ENCODE measurements at regions not wholly inside any gene's neighbourhood (a gene's known extent, or its start where the extent isn't known, plus 50 kb on each side); places are given as distances from the start of the nearest gene placed in this dataset.
A peak's percentile ranks its signal among the peaks of the same experiment; 100 is the strongest.
"Not testable (repeated sequence)": the region's sequence is repeated elsewhere in the genome, so short reads cannot be mapped to it uniquely, and the experiment has no call there.

- H3K36me3 ChIP-seq, result no peaks in the 10 kb centered on the region
- DNase-seq, result peak; percentile 67
- no peaks in the 10 kb centered on the region for H3K4me1 ChIP-seq
- H3K9ac ChIP-seq (ENCODE audit: low read depth in 2 of 2, low read length in 2 of 2), result no peak overlapping the region
- H3K27me3 ChIP-seq, result no peaks in the 10 kb centered on the region
- H3K27ac ChIP-seq, result no peak overlapping the region
- TF ChIP-seq, protein P1, sequence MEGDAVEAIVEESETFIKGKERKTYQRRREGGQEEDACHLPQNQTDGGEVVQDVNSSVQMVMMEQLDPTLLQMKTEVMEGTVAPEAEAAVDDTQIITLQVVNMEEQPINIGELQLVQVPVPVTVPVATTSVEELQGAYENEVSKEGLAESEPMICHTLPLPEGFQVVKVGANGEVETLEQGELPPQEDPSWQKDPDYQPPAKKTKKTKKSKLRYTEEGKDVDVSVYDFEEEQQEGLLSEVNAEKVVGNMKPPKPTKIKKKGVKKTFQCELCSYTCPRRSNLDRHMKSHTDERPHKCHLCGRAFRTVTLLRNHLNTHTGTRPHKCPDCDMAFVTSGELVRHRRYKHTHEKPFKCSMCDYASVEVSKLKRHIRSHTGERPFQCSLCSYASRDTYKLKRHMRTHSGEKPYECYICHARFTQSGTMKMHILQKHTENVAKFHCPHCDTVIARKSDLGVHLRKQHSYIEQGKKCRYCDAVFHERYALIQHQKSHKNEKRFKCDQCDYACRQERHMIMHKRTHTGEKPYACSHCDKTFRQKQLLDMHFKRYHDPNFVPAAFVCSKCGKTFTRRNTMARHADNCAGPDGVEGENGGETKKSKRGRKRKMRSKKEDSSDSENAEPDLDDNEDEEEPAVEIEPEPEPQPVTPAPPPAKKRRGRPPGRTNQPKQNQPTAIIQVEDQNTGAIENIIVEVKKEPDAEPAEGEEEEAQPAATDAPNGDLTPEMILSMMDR (IDR thresholded peaks at IDR 0.05), result peak; percentile 88
- intact Hi-C loops (cut with DNase I), result loop anchor here (2.0 kb wide), 1 partner anchor 97 kb away; no protein-coding TSS in a partner anchor
- no peak overlapping the region for H3K4me3 ChIP-seq
- H3K9me3 ChIP-seq, result no peaks in the 10 kb centered on the region
Measured at GRCh38 chr9:33623658-33624586, 99.9 kb downstream of the ANKRD18B start.

DNA sequence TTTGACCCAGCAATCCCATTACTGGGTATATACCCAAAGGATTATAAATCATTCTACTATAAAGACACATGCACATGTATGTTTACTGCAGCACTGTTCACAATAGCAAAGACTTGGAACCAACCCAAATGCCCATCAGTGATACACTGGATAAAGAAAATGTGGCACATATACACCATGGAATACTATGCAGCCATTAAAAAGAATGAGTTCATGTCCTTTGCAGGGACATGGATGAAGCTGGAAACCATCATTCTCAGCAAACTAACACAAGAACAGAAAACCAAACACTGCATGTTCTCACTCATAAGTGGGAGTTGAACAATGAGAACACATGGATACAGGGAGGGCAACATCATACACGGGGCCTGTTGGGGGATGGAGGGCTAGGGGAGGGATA is 104.3 kb downstream of the ANKRD18B start:
- H3K9me3 ChIP-seq; H3K4me1 ChIP-seq; intact Hi-C loops (cut with DNase I); H3K4me3 ChIP-seq; H3K36me3 ChIP-seq; H3K27ac ChIP-seq; DNase-seq; H3K27me3 ChIP-seq; H3K9ac ChIP-seq (ENCODE audit: low read depth in 2 of 2, low read length in 2 of 2): not testable (repeated sequence)

DNA sequence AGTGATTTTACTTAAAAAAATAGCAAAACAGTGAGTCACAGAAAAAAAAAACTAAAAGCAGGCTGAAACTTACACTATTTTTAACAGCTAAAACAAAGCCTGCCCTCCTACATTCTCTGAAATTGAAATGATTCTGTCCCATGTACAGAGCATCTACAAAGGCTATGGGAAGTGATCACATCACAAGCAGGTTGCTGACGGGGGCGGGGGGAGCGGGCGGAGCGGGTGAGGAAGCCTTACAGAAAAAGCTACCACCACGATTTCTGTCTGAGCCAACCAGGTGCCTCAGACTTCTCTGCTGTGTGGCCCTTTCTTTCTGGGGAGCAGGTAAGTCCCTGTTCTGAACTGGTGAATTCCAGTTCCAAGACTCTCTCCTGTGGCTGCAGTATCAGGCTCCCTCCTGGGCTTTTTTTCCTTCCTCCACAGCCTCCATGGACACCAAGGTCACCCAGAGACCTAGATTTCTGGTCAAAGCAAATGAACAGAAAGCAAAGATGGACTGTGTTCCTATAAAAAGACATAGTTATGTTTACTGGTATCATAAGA is 104.9 kb downstream of the ANKRD18B start:
- no peak for DNase-seq
- no peaks in the 10 kb centered on the region for H3K36me3 ChIP-seq
- no peak overlapping the region for H3K4me3 ChIP-seq
- no peak overlapping the region for H3K27ac ChIP-seq
- no peaks in the 10 kb centered on the region for H3K27me3 ChIP-seq
- no peak overlapping the region for H3K9ac ChIP-seq (ENCODE audit: low read depth in 2 of 2, low read length in 2 of 2)
- no peaks in the 10 kb centered on the region for H3K9me3 ChIP-seq
- intact Hi-C loops (cut with DNase I), result no loop called here
- TF ChIP-seq, protein P1 (IDR thresholded peaks at IDR 0.05), result no peak
- no peaks in the 10 kb centered on the region for H3K4me1 ChIP-seq

DNA sequence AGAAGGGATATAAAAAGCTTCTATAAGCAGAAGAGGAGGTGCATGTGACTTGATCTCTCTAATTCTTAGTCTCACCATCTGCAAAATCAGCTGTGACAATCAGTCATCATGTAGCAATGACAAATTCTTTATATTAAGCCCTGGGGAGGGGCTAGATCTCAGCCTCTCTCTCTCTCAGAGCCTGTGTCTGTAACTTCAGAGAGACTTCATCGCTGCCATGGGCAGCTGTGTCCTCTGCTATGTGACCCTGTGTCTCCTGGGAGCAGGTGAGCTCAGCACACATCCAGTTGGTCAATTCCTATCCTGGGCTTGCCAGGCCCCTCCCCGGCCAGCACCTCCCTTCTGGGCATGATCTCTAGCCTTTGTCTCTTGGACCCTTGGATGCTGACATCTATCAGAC is 109.6 kb downstream of the ANKRD18B start:
- H3K4me3 ChIP-seq, result no peak overlapping the region
- DNase-seq, result no peak
- H3K27ac ChIP-seq, result no peak overlapping the region
- no peaks in the 10 kb centered on the region for H3K9me3 ChIP-seq
- peaks cover 3% of the 10 kb centered on the region for H3K27me3 ChIP-seq
- no peaks in the 10 kb centered on the region for H3K4me1 ChIP-seq
- TF ChIP-seq, protein P1 (IDR thresholded peaks at IDR 0.05), result no peak
- no peaks in the 10 kb centered on the region for H3K36me3 ChIP-seq
- no peak overlapping the region for H3K9ac ChIP-seq (ENCODE audit: low read depth in 2 of 2, low read length in 2 of 2)
- intact Hi-C loops (cut with DNase I), result no loop called here

- TF ChIP-seq, protein P1 (IDR thresholded peaks at IDR 0.05), result no peak
- no peak for DNase-seq
- Histone ChIP-seq H3K9ac (ENCODE audit: low read depth in 2 of 2, low read length in 2 of 2) (no peak overlapping the region), H3K27me3 (peaks cover 3% of the 10 kb centered on the region), H3K4me3 (no peak overlapping the region), H3K36me3 (no peaks in the 10 kb centered on the region), H3K27ac (no peak overlapping the region), H3K9me3 (no peaks in the 10 kb centered on the region), H3K4me1 (no peaks in the 10 kb centered on the region)
- intact Hi-C loops (cut with DNase I), result no loop called here
Measured at GRCh38 chr9:33637881-33638280, 113.8 kb downstream of the ANKRD18B start.

DNA sequence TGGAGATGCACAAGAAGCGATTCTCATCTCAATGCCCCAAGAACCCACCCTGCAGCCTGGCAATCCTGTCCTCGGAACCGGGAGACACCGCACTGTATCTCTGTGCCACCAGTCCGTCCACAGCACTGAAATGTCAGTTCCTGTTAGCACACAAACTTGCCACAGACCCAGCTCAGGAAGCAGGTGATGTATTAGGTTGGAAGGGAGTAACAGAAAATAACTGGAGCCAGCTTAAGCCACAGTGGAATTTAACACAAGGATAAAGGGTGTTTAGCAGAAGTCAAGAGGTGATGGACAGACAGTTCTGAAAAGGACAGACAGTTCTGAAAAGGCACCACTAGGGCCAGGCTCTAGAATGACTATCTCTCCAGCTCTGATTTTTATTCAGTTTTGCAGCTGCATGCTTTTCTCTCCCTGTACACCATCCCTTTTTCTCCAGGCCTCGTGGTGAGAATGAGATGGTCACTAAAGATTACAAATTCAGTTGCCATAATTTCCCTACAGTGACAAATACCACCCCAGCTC is 114.4 kb downstream of the ANKRD18B start:
- no peak overlapping the region for H3K9ac ChIP-seq (ENCODE audit: low read depth in 2 of 2, low read length in 2 of 2)
- H3K27ac ChIP-seq, result no peak overlapping the region
- no peaks in the 10 kb centered on the region for H3K4me1 ChIP-seq
- H3K36me3 ChIP-seq, result no peaks in the 10 kb centered on the region
- TF ChIP-seq, protein P1 (IDR thresholded peaks at IDR 0.05), result no peak
- intact Hi-C loops (cut with DNase I), result no loop called here
- no peaks in the 10 kb centered on the region for H3K9me3 ChIP-seq
- H3K4me3 ChIP-seq, result no peak overlapping the region
- DNase-seq, result no peak
- peaks cover 3% of the 10 kb centered on the region for H3K27me3 ChIP-seq
